HG03025 (cell line): ENCODE measurements at regions not wholly inside any gene's neighbourhood (a gene's known extent, or its start where the extent isn't known, plus 50 kb on each side); places are given as distances from the start of the nearest gene placed in this dataset.

Experiments used
- ATAC-seq: cut with Tn5 transposase; IDR thresholded peaks from one replicate; pipeline ENCODE4 v1.9.1; 2021; ENCODE audit warnings: mild to moderate bottlenecking, moderate library complexity; ENCODE audit not compliant: unreplicated experiment, low FRiP score

DNA sequence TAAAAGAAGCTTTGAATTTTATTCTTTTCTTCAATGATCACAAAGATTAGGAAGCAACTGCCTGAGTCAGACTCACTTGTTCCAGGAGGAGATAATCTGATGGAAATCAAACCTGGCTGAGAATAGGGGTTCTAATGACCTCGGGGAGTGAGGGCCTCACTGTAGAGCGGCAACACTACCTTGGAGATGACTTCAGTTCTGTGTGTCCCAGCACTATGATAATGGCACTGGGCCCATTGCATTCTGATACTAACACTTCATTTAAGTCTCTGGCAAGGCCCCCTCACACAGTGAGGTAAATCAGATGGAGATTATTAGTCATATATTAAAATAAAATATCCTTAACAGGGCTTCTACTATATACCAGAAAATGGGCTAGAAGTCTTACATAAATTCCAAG lies 233.3 kb upstream of the EGLN3 start:
- no peak for ATAC-seq

DNA sequence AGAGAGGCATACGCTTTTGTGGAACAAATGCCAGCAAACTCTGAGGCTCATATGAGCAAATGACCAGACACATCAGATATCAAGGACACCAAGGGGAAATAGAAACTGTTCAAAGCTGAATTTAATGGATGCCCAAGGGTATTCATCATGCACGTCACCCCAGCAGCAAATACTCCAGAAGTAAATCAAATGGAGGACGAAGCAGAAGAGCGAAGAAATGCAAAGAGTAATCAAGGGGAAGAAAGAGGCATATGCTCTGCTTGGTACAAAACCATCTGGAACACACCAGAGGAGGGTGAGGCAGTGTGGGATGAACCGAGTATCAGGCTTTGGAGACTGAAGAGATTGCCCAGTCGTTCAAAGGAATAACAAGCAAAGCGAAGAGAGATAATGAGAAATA lies 232.6 kb upstream of the EGLN3 start:
- no peak for ATAC-seq

DNA sequence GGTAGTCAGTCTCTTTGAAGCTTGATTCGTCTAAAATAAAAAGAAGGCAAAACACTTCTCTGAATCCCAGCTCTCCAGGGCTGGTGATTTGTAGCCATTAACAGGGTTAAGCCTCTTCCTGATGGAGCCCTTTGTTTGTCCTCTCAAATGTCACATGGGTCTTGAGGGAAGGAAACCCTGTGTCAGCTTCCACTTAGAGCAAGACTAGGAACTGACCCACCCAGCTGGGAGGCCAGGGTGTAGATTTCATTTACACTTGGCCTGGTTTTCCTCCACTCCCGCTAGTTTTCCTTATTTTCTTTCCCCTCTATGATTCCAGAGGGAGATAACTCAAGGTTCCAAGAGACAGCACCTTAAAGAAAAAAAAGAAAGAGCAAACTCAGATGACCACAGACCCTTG lies 230.5 kb upstream of the EGLN3 start:
- ATAC-seq, result no peak

DNA sequence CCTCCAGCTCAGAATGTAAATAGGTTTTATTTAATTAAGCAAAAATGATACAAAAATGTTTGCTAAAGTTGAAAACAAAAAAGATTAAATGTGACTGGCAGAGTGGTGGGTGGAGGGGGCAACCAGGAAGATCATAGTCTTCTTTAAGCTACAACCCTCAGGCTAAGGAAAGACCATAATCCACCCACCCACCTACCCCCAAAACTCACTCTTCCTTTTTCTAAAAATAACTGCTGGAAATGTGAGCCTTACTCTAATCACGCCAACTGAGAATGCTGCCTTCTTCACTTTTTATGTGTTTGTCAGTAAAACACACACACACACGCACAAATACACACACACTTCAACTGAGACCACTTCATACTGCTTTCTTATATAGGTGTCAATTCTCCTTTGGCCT lies 230.0 kb upstream of the EGLN3 start:
- ATAC-seq, result no peak

DNA sequence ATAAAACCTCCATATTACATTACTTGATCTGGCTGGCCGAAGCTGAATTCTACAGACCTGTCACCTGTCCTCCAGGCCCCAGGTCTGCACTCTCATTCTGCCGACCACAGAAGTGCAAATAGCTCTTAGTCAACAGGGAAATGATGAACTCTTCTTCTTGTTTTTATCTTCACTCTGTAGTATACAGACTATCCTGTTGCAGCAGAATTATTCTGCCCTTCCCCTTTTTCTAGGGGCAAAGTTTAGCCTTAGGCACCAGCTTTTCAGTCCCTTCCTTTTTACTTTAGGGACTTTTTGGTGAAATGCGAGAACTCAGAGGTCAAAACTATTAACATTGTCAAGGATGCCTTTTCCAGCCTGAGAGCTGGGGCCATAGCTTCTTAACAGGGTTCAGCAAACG lies 229.6 kb upstream of the EGLN3 start:
- ATAC-seq, result no peak

DNA sequence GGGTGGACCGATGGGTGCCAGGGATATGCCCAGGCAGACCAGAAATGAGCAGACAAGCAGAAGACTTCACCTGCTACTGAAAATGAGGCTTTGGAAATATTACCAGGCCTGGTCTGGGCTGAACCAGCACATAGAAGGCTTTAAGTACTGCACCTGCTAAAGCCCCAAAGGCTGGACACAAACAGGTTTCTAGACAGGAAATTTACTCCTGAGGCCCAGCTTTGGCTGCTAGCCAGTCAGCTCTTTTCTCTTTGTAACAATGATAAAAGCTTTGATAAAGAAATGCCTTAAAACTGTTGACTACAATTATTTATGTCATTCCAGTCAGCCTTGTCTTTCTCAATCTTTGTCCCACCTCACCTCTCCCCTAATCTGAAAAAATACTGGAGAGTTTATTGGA lies 228.9 kb upstream of the EGLN3 start:
- ATAC-seq, result no peak

DNA sequence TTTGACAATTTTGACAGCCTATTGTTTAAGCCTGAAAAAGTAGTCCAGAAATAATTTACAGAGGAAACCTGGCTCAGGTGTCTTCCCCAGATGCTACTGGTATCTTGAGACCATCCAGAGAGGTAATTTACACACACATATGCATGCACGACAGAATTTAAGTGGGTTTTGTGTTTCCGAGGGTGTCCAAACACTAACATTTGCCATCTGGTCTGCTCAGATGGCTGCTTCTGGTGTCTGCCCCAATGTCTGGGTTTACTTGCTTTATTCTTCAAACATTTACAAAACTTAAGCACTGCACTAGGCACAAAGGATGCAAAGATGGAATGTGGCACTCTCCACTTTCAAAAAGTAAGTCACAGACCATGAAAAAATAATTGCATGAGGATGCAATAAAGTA lies 226.6 kb upstream of the EGLN3 start:
- no peak for ATAC-seq

DNA sequence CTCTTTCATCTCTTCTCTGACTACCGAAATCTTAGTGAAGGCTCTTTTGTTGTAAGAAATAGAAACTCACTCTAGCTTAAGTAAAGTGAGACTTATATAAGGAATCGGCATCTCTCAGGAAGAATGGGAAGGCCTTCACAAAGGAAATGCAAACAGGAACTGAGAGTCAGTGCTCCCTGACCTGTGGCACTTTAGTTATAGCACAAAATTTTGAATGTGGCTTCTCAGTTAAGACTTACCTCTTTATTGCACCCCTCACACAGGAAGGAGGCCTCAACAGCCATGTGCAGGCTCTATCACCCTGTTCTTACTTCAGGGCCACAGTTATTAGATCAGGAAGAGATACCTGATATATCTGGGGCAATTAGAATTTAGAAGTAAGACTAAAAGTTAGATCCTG lies 224.7 kb upstream of the EGLN3 start:
- ATAC-seq, result no peak

DNA sequence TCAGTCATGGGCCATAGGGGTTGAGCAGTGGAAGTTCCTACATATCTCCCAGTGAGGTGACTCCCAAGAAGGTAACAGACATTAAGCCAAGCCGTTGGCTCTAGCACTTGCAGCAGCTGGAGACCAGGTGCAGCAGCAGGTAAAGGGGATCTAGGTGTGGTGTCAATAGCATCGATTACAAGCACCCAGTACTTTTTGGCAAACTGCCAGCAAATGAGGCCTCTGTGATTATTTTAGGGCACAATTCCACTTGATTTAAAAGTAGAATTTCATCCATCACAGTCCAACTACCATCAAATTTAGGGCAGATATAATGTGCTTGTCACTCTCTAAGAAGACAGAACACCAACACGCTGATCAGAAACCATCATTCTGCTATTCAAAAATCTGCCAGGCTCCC lies 224.1 kb upstream of the EGLN3 start:
- ATAC-seq, result no peak

DNA sequence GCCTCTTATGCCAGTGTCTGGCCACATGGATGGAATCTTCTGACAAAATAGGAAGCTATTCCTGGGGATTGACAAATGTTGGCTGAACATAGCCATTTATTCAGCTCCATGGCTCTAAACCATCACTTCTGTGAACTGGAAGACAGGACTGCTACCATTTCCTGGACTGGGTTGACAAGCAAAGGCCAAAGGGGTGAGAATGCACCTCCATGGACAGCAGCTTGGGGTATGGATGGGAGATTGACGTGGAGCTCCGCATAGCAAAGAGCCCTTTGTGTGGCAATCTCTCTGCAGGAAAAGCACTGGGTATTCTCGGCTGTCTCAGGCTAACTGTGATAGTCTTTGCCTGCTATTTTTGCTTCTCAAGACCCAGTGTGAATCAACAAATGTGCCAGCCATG lies 223.0 kb upstream of the EGLN3 start:
- ATAC-seq, result no peak

DNA sequence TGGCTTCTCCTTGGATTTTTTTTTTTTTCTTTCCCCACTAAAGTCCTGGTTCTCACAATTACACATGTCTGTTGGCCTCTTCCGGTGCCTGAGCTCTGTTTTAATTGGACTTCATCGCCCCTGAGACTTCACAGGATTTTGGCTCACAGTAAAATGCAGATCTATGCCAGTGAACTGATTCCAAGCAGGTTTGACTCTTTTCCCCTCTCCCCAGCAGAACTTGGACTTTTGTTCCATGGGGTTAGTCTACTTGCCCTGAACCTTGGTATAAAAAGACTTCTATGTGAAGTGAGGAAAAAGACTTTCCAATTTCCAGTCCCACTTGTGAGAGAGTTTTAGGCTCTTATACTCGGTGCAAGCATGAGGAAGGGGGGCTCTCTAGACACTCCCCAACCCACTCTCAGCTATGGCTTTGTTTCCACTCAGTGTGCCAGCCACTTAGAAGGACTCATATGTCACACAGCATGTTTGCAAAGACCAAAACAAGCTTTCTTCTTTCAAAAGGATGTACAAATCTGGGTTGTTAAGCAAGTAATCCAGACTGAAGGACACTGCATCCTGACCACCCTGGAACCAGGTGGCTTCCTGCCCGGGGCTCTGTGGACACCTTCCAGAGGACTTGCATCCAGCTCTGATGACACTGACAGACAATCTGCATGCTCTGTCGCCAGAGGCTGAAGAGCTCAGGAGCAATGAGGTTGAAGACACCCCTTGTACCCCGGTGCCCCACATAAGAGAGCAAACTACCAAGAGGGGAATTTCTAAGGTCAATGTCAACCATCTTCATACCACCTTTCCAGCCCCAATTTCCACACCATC lies 221.9 kb upstream of the EGLN3 start:
- ATAC-seq, result no peak

DNA sequence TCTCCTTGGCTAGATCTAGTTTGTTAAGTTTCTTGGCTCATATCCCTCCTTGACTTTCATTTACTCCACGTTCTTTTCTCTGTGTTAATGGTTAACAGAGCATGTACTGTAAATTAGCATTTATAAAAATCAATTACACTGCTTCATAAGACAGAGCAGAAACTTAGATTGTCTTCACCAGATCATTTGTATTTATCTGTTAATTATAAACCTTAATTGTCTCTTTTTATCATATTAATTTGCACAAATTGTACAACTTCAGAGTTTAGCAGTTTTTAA lies 221.2 kb upstream of the EGLN3 start:
- ATAC-seq, result no peak

DNA sequence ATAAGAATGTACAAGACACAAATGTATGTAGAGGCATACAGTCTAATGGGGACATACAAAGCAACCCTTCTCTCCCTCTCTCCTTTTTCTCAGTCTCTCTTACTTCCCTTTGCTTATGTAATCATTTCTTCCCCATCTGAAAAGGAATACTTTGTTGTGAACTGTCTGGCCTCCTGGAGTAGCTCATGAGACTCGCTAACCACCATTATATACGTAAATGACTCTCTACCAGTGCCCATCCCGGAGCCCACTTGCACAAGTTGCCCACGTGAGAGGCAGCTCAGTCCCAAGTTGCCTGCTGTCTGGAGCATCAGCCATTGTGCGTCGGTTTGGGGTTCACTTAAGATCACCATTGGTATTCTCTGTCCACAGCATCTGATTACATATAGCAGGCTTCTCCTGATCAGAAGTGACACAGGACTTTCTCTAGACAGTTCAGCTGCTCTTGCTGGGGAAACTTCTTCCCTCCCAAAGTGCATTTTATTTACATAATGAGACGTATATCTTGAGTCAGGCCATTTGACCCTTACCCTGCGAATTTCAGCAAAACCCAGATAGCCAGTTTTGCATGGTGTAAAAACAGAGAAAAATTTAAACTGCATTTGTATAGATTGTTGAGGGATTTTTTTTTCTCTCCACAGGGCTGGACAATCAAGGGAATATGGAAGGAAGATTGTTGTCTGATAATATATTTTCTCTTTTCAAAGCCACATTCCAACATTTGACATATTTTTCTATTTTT lies 220.7 kb upstream of the EGLN3 start:
- ATAC-seq, result no peak

DNA sequence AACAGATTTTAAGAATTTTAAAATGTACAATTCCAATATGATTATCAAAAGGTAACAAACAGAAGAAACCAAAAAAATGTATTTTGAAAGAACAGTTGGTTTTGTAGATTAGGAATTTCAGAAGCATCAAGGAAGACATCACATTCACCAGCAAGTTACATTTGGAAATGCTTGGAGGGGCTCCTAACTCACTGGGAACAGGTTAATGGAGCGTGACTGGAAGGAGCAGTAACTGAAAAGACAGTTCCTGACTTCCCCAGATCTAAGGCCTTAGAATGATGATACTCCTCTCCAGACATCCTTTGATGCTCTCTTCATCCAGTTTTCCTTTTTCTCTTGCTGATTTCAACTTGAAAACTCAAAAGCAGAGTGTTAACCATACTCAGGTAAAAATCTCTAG lies 220.0 kb upstream of the EGLN3 start:
- no peak for ATAC-seq

DNA sequence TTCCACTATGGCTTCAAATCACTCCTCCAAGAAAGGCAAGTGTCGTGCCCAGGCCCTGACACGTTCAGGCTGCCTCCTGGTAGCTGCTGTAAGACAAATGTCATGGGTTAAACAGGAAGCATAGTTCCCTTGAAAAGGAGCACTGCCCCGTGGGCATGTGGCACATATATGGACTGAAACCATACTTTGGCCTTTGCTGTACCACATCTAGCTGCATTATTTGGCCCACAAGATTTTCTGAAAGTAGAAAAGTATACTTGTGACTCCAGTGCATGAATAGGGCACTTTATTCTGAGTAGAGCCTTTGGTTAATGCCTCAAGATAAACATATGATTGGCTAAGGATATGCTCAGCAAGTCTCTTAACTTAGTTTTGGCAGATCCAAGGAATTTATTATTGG lies 218.7 kb upstream of the EGLN3 start:
- ATAC-seq, result no peak

DNA sequence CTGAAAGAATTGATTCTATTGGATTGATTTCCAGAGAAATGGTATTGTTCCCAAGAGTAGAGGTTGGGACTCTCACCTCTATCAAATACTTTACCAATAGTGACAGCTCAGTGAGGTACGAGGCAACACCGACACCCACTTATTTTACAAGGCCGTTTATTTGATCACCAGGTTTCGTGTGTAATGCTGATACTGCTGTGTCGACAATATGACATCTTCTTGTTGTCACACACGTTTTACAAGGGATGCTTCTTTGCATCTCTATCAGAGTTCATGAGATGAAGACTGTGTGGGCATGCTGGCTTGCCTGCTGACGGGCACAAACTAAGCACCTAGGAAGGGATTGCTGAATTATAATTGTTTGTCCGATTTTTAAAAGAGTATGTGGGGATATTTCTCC lies 217.8 kb upstream of the EGLN3 start:
- ATAC-seq, result no peak

DNA sequence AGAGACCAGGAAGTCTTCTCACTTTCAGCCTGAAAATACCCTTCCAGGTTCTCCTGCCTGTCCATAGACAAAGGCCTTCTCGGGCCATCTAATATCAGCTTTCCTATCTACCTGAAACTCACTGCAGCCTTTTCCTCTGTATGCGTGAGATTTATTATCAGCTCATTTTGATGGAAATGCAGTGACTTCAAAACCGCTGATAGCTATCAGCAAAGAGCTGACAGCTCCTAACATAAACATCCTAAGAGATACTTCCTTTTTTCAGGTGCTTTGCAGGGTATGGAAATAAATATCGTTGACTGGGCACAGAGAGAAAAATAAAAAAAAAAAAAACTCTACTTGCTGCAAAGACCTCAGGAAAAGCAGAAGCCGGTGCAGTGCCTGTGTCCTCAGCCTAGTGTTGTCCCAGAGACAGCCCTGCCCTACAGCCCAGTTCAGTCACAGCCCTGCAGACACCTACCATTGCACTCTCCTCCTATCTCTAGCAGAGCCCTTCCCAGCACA lies 215.0 kb upstream of the EGLN3 start:
- ATAC-seq, result no peak

DNA sequence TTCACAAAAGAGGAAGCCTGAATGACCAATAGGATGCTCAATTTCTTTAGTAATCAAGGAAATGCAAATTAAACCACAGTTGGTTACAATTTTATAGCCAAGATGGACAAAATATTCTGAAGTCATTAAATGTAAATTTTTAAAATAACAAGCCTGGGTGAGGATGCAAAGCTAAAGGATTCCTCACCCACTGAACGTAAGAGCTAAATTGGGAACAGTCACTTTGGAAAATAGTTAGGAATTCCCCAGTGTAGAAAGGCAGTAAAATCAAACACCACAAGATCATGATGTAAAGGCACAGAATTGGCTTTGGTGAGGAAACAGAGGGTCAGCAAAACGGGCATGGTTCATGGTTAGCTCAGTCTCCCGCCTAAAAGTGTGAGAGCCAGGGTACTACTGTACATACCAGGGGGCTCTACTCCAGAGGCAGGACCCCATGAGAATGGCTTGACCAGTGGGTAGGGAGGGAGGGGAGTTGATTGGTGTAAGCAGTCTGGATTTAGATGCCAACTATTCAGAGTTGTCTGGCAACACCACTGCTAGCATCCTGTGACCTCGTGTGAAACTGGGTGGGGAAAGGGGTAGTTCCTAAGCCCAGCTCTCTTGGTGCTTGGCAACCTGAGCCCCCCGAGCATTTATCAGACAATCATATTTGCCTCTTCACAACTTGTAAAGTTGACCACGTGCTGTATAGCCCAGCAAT lies 213.4 kb upstream of the EGLN3 start:
- no peak for ATAC-seq

DNA sequence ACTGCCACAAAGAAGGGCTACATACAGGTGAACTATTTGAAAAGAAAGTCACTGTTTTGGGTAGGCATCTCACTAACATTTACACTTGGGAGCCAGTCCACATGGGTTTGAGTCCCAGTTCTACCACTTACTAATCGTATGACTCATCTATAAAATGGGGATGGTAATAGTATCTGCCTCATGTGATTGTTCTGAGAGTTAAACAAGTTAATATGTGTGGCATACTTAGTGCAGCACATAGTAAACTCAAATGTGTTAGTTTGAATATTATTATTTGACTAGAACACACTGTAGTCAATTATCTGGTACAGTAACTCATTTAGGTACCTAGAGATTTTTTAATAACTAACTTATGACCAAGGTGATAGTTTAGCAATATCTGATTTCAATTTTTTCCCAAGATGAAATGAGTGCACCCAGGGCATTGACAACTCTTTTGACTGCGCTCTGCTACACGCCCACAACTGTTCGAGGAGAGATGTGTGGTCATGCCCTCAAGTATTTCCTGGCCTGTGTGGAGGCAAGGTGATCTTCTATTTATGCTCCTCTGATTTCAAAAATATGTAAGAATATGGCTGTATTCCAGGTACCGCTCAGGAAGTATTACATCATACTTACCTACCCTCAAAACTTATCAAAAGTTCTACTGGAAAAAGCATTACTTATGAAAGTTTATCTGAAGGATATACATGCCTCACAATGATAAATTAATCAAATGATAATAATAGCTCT lies 210.6 kb upstream of the EGLN3 start:
- ATAC-seq, result no peak

DNA sequence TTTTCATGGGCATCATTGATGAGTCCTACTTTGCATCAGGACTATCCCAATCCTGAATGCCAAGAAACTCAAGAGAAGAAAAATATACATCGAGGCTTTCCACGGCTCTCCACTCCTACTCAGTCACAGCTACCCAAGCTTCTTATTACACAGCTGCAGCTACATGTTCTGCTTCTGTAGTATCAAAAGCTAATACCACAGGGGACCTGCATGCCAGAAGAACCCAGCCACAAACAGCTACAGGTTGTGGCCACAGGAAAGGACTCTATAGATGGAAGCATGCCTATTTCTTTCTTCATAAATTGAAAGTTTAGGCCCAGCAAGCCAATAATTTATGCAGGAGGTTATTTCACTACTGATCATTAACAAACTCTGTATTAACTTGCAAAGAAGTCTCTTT lies 209.7 kb upstream of the EGLN3 start:
- ATAC-seq, result no peak

DNA sequence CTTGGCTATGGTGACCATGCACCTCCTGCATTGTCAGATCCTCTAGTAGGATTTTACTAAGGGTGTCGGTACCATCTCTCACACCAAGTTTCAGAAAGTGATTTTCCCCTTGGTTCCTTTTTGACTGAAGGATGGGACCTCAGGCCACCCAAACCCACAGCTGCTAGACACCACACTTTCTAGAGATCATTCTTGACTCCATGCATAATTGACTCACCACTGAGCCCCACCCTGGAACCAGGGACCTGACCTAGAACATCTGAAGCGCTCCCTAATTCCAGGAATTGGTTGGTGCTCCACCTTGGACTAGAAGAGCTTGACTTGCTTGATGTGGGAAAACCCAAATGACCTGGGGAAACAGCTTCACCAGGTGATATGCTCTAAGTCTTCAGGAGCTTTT lies 206.8 kb upstream of the EGLN3 start:
- ATAC-seq, result no peak
